ENCODE measurements at regions not wholly inside any gene's neighbourhood (a gene's known extent, or its start where the extent isn't known, plus 50 kb on each side); places are given as distances from the start of the nearest gene placed in this dataset.

- DNase-seq (ENCODE audit: low read depth in 2 of 2, low spot score in 1 of 2): no peak
Observed at GRCh38 chr6:98514796-98515195, 319.6 kb upstream of the POU3F2 start.

GRCh38 chr6:98516206-98516605 lies 318.2 kb upstream of the POU3F2 start:
- DNase-seq (ENCODE audit: low read depth in 2 of 2, low spot score in 1 of 2): no peak

GRCh38 chr6:98516866-98517265 lies 317.5 kb upstream of the POU3F2 start:
- no peak for DNase-seq (ENCODE audit: low read depth in 2 of 2, low spot score in 1 of 2)

GRCh38 chr6:98525860-98526259 lies 308.5 kb upstream of the POU3F2 start:
- no peak for DNase-seq (ENCODE audit: low read depth in 2 of 2, low spot score in 1 of 2)

- DNase-seq (ENCODE audit: low read depth in 2 of 2, low spot score in 1 of 2): no peak
Observed at GRCh38 chr6:98526465-98526864, 307.9 kb upstream of the POU3F2 start.

GRCh38 chr6:98529364-98529763 lies 305.0 kb upstream of the POU3F2 start:
- DNase-seq (ENCODE audit: low read depth in 2 of 2, low spot score in 1 of 2): no peak

- no peak for DNase-seq (ENCODE audit: low read depth in 2 of 2, low spot score in 1 of 2)
Observed at GRCh38 chr6:98530732-98531131, 303.6 kb upstream of the POU3F2 start.

- DNase-seq (ENCODE audit: low read depth in 2 of 2, low spot score in 1 of 2): no peak
Observed at GRCh38 chr6:98532004-98532403, 302.4 kb upstream of the POU3F2 start.

- no peak for DNase-seq (ENCODE audit: low read depth in 2 of 2, low spot score in 1 of 2)
Observed at GRCh38 chr6:98539741-98540140, 294.6 kb upstream of the POU3F2 start.

GRCh38 chr6:98546376-98546775 lies 288.0 kb upstream of the POU3F2 start:
- DNase-seq (ENCODE audit: low read depth in 2 of 2, low spot score in 1 of 2): no peak

GRCh38 chr6:98547151-98547550 lies 287.2 kb upstream of the POU3F2 start:
- no peak for DNase-seq (ENCODE audit: low read depth in 2 of 2, low spot score in 1 of 2)

- no peak for DNase-seq (ENCODE audit: low read depth in 2 of 2, low spot score in 1 of 2)
Observed at GRCh38 chr6:98547634-98548033, 286.7 kb upstream of the POU3F2 start.

GRCh38 chr6:98548301-98548700 lies 286.1 kb upstream of the POU3F2 start:
- no peak for DNase-seq (ENCODE audit: low read depth in 2 of 2, low spot score in 1 of 2)

- DNase-seq (ENCODE audit: low read depth in 2 of 2, low spot score in 1 of 2): no peak
Observed at GRCh38 chr6:98560418-98560817, 274.0 kb upstream of the POU3F2 start.

- no peak for DNase-seq (ENCODE audit: low read depth in 2 of 2, low spot score in 1 of 2)
Observed at GRCh38 chr6:98560841-98561240, 273.5 kb upstream of the POU3F2 start.

- no peak for DNase-seq (ENCODE audit: low read depth in 2 of 2, low spot score in 1 of 2)
Observed at GRCh38 chr6:98566126-98566525, 268.2 kb upstream of the POU3F2 start.

- DNase-seq (ENCODE audit: low read depth in 2 of 2, low spot score in 1 of 2): no peak
Observed at GRCh38 chr6:98572579-98572978, 261.8 kb upstream of the POU3F2 start.

GRCh38 chr6:98574984-98575383 lies 259.4 kb upstream of the POU3F2 start:
- DNase-seq (ENCODE audit: low read depth in 2 of 2, low spot score in 1 of 2): no peak

- DNase-seq (ENCODE audit: low read depth in 2 of 2, low spot score in 1 of 2): no peak
Observed at GRCh38 chr6:98576791-98577190, 257.6 kb upstream of the POU3F2 start.

- DNase-seq (ENCODE audit: low read depth in 2 of 2, low spot score in 1 of 2): no peak
Observed at GRCh38 chr6:98578016-98578415, 256.4 kb upstream of the POU3F2 start.

GRCh38 chr6:98579079-98579478 lies 255.3 kb upstream of the POU3F2 start:
- no peak for DNase-seq (ENCODE audit: low read depth in 2 of 2, low spot score in 1 of 2)

- DNase-seq (ENCODE audit: low read depth in 2 of 2, low spot score in 1 of 2): no peak
Observed at GRCh38 chr6:98579941-98580340, 254.4 kb upstream of the POU3F2 start.

GRCh38 chr6:98581705-98582104 lies 252.7 kb upstream of the POU3F2 start:
- no peak for DNase-seq (ENCODE audit: low read depth in 2 of 2, low spot score in 1 of 2)

- no peak for DNase-seq (ENCODE audit: low read depth in 2 of 2, low spot score in 1 of 2)
Observed at GRCh38 chr6:98583506-98583905, 250.9 kb upstream of the POU3F2 start.

Measured in stimulated activated CD8-positive, alpha-beta memory T cell treated with anti-CD3 and anti-CD28 coated beads, Interleukin-4, amount 100 ng/mL, for 4 hours (primary cell).